ENCODE measurements at regions not wholly inside any gene's neighbourhood (a gene's known extent, or its start where the extent isn't known, plus 50 kb on each side); places are given as distances from the start of the nearest gene placed in this dataset.

DNA sequence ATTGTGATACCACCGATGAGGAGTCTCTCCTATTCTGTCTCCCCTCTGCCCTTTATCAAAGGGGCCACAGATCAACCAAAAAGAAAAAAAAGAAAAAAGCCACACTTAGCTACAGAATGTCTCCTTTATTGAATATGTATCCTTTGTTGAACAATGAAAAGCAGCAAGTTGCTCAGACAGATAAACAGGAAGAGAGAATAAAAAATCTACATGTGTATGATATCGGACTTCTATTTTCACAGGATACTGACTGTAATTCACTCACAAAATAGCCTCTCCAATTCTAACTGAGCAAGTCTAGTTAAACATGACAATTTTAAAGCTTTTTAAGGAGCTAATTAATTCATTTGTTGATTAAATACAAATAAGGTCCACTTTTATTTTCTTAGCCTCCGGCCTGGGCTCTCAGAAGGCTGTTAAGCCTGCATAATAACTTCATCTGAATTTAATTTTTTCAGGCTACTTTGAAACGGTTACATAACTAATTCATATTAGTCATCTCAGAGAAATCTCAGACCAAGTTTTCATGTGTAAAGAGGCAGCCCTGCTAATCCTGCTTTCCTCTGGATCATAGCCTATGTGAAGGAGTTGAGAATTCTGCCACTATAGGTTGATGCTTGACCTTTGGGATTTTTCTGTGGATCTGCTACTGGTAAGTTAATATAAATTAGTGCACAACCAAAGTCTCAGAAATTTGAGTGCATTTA lies 304.1 kb upstream of the NR5A2 start:
- DNase-seq = no peak

DNA sequence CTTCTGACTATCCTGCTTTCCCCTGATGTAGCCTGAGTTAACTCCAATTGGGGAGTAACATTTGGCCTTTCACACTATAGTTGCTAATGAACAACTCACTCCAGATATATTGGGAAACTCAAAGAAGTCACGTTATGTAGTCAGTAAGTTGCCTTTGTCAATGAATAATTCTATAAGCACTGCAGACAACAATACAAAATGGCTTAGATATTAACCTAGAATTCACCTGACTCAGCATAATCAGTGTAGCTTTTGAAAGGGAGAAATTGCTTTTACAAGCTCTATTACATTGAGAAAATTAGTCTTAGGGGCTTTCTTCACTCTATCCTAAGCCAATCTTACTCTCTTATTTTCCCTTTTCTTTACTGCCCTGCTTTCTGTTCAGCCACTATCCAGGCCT lies 303.5 kb upstream of the NR5A2 start:
- DNase-seq = no peak

- no peak for DNase-seq
Observed at GRCh38 chr1:199725002-199725565, 302.4 kb upstream of the NR5A2 start.

- DNase-seq = no peak
Observed at GRCh38 chr1:199727682-199728081, 299.8 kb upstream of the NR5A2 start.

DNA sequence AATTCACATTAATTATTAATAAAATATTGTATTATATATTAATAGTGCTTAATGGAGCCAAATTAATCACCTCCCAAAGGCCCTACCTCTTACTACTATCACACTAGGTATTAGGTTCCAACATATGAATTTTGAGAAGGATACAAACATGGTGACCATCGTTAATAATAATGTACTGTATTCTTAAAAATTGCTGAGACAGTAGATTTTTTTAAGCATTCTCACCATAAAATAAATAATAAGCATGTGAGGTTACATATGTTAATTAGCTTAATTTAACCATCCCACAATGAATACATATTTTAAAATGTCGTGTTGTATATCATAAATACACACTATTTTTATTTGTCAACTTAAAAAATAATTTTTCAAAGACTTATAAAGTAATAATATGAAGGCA lies 299.2 kb upstream of the NR5A2 start:
- DNase-seq = no peak

GRCh38 chr1:199733125-199733524 lies 294.4 kb upstream of the NR5A2 start:
- DNase-seq = no peak

DNA sequence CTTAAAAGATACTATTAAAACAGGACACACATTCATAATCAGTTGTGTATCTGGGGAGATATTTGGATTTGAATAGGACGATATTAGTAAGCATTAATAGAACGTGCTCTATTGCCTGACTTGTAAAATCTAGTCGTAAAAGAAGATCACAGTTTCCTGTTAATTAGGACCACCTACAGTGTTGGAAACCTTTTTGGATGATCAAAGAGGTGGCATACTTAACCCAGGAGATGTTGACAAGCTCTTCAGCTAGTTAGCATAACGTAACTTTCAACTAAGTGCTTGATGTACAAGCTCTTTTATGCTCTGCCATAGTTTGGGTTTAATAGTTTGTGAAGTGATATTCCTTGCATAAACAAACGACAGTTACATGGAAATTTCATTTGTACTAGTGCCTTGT lies 293.3 kb upstream of the NR5A2 start:
- no peak for DNase-seq

DNA sequence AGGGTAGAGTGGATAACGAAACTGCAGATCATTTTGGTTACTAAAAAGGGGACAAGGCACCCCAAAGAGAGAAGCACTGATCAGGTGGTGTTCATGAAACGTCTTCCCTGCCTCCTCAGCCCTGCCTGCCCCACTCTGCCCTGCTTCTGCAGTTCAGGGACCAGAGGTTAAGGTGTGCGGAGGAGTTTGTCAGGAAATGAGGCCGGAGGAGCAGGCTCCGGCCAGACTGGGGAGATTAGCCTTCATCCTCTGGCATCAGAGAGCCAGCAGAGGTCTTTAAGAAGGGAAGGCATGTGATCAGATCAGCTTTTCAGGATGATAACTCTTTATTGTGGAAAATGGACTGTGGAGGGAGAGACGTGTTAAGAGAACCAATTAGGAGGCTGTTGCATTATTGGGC lies 291.9 kb upstream of the NR5A2 start:
- DNase-seq = no peak

GRCh38 chr1:199736646-199737045 lies 290.9 kb upstream of the NR5A2 start:
- no peak for DNase-seq

DNA sequence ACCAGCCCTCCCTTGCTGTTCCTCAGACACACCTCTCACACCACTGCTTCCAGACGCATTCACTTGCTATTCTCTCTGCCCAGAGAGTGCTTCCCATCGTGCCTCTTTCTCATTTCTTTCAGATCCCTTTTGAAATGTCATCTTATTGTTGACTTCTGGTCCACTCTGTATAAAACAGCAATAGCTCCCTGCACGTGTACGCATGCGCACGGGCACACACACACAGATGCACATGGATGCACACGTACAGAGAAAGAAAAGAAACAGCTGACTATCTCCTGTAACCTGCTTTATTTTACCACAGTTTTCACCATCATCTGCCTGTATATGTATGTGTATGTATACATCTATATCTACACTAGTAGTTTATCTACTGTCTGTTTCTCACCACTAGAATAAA lies 285.9 kb upstream of the NR5A2 start:
- no peak for DNase-seq

GRCh38 chr1:199742547-199742946 lies 285.0 kb upstream of the NR5A2 start:
- no peak for DNase-seq

DNA sequence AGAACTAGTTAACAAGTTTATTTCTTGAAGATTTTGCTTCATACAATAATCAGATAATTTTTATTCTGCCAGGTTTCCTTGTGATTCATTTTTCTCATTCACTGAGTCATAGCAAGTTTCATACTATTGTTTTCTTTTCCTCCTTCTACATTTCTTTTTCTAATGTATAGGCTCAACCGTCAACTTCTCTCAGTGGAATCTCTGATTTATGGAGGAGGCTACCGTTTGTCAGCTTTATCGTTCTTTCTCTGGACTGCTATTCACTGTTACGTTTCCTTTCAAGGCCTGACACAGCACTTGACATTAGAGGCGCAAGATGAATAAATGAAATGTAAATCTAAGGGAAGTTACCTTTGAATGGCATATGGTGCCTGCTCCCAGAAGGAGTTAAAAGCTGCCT lies 284.3 kb upstream of the NR5A2 start:
- DNase-seq = no peak

- DNase-seq = no peak
Observed at GRCh38 chr1:199746666-199747384, 280.7 kb upstream of the NR5A2 start.

DNA sequence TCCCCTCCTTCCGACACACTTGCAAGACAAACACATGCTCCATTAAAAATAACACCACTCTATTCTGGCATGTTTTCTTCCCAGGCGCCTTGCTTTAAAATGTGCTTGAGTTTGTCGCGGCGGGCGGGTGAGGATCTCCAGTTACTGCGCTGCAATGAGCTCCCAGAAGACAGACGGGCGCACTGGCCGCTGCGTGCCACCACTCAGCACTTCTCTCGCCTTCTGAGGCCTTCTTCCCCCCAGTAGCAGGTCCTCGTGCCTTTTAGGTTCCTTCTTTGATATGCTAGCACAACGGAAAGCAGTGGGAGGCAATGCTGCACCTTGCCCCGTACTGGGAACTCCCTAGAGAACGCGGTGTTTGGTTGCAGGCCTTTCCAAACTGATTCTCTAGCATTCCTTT lies 279.5 kb upstream of the NR5A2 start:
- no peak for DNase-seq

DNA sequence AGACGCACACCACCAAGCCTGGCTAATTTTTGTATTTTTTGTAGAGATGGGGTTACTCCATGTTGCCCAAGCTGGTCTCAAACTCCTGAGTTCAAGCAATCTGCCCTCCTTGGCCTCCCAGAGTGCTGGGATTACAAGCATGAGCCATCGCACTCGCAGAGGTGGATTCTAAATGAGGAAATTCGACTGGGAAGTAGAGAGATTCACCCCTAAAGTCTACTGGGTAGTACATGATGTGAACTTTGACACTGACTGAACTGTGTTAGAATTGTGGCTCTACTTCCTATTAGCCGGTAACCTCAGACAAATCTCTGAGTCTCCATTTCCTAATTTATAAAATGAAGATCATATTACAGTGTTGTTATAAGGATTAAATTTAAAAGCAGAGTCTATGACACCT lies 276.0 kb upstream of the NR5A2 start:
- DNase-seq = no peak

DNA sequence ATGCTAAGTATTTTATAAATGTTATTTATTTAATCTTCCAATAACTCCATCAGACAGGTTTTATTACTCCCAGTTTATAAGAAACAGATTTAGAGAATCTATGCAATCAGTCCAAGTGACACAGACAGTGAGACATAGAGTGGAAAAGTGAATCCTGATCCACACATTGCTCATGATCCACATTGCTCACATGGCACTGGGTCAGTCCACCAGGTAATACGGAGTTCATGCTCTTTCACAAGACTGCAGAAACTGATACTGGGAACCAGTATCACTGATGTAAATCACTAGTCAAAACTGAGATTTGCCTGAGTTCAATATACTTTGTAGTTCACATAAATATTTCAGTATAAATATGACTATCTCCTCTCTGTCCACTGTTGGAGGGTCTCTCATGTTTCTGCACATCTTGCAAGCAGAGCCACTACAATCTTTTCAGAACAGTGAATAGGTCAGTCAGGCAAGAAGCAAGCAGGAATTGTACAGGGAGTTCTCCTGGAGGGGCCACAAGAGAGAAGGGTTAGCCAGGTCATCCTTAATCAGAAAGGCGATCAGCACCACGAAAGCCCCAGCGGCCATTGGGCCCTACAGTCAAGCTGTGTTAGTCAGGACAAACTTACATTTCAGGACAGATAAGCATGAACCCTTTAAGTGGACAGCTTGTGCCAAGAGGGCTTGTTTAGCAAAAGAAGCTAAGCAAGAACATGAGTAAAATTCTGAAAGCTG lies 275.4 kb upstream of the NR5A2 start:
- no peak for DNase-seq

DNA sequence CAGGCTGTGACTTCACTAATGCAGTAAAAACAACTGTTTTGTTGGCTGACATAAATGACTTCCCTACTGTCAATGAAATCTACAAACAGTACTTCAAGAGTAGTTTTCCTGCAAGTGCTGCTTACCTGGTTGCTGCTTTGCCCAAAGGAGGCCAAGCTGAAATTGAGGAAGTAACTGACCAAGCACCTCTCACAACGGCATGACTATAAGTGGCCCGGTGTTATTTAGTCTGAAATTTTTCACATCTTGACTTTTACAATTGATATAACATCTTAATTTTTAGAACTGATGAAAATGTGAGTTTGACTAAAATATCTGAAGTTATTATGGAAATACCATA lies 274.9 kb upstream of the NR5A2 start:
- no peak for DNase-seq

- no peak for DNase-seq
Observed at GRCh38 chr1:199753513-199753912, 274.0 kb upstream of the NR5A2 start.

- no peak for DNase-seq
Observed at GRCh38 chr1:199756066-199756465, 271.4 kb upstream of the NR5A2 start.

- no peak for DNase-seq
Observed at GRCh38 chr1:199758626-199759255, 268.8 kb upstream of the NR5A2 start.

GRCh38 chr1:199759268-199759730 lies 268.2 kb upstream of the NR5A2 start:
- no peak for DNase-seq

- DNase-seq = no peak
Observed at GRCh38 chr1:199762572-199762971, 264.9 kb upstream of the NR5A2 start.

- DNase-seq = no peak
Observed at GRCh38 chr1:199766218-199766792, 261.2 kb upstream of the NR5A2 start.
